ENCODE measurements at regions not wholly inside any gene's neighbourhood (a gene's known extent, or its start where the extent isn't known, plus 50 kb on each side); places are given as distances from the start of the nearest gene placed in this dataset.

GRCh38 chr5:21665524-21665923 lies 1187.6 kb downstream of the CDH12 start:
- no peak for TF ChIP-seq CTCF (IDR thresholded peaks at IDR 0.05; ENCODE audit: low read depth, low read length)
- no peak overlapping the region for H3K4me3 ChIP-seq (ENCODE audit: low read depth, low read length)
- in situ Hi-C loops (cut with HindIII; ENCODE audit: low sequenced_read_pairs), result no loop called here
- no peak for DNase-seq (ENCODE audit: low read depth, low spot score)

- no peak for DNase-seq (ENCODE audit: low read depth, low spot score)
- H3K4me3 ChIP-seq (ENCODE audit: low read depth, low read length), result no peak overlapping the region
- TF ChIP-seq CTCF (IDR thresholded peaks at IDR 0.05; ENCODE audit: low read depth, low read length), result no peak
These were observed 1190.1 kb downstream of the CDH12 start for GRCh38 chr5:21663082-21663481.

GRCh38 chr5:21661184-21661583 lies 1192.0 kb downstream of the CDH12 start:
- no peak overlapping the region for H3K4me3 ChIP-seq (ENCODE audit: low read depth, low read length)
- TF ChIP-seq CTCF (IDR thresholded peaks at IDR 0.05; ENCODE audit: low read depth, low read length), result no peak
- DNase-seq (ENCODE audit: low read depth, low spot score), result no peak
- in situ Hi-C loops (cut with HindIII; ENCODE audit: low sequenced_read_pairs), result no loop called here

More at GRCh38 chr5:21663082-21663481, 1190.1 kb downstream of the CDH12 start:
- in situ Hi-C loops (cut with HindIII; ENCODE audit: low sequenced_read_pairs), result no loop called here

GRCh38 chr5:21654556-21654955 lies 1198.6 kb downstream of the CDH12 start:
- in situ Hi-C loops (cut with HindIII; ENCODE audit: low sequenced_read_pairs), result no loop called here
- no peak overlapping the region for H3K4me3 ChIP-seq (ENCODE audit: low read depth, low read length)
- no peak for DNase-seq (ENCODE audit: low read depth, low spot score)
- no peak for TF ChIP-seq CTCF (IDR thresholded peaks at IDR 0.05; ENCODE audit: low read depth, low read length)

- in situ Hi-C loops (cut with HindIII; ENCODE audit: low sequenced_read_pairs), result no loop called here
- H3K4me3 ChIP-seq (ENCODE audit: low read depth, low read length), result no peak overlapping the region
- no peak for TF ChIP-seq CTCF (IDR thresholded peaks at IDR 0.05; ENCODE audit: low read depth, low read length)
- peak; percentile 12 for DNase-seq (ENCODE audit: low read depth, low spot score)
These were observed 1203.2 kb downstream of the CDH12 start for GRCh38 chr5:21649969-21650368.

GRCh38 chr5:21646469-21646868 lies 1206.7 kb downstream of the CDH12 start:
- no peak overlapping the region for H3K4me3 ChIP-seq (ENCODE audit: low read depth, low read length)
- peak; percentile 44 for DNase-seq (ENCODE audit: low read depth, low spot score)
- in situ Hi-C loops (cut with HindIII; ENCODE audit: low sequenced_read_pairs), result no loop called here
- no peak for TF ChIP-seq CTCF (IDR thresholded peaks at IDR 0.05; ENCODE audit: low read depth, low read length)

- no peak for TF ChIP-seq CTCF (IDR thresholded peaks at IDR 0.05; ENCODE audit: low read depth, low read length)
- in situ Hi-C loops (cut with HindIII; ENCODE audit: low sequenced_read_pairs), result no loop called here
- no peak overlapping the region for H3K4me3 ChIP-seq (ENCODE audit: low read depth, low read length)
- DNase-seq (ENCODE audit: low read depth, low spot score), result no peak
These were observed 1209.1 kb downstream of the CDH12 start for GRCh38 chr5:21644032-21644431.
